ENCODE measurements at regions not wholly inside any gene's neighbourhood (a gene's known extent, or its start where the extent isn't known, plus 50 kb on each side); places are given as distances from the start of the nearest gene placed in this dataset.
A peak's percentile ranks its signal among the peaks of the same experiment; 100 is the strongest.

GRCh38 chr2:71800106-71800809, 346.9 kb downstream of the DYSF start:
- no peaks in the 10 kb centered on the region for H3K4me1 ChIP-seq
- H3K27me3 ChIP-seq (ENCODE audit: insufficient read depth in 3 of 3, low read length in 2 of 3) = no peaks in the 10 kb centered on the region
- DNase-seq = no peak
- intact Hi-C loops (cut with DNase I) = loop anchor here (2.0 to 10.0 kb wide), 5 partner anchors 87 to 352 kb away; no protein-coding TSS in a partner anchor
- no peaks in the 10 kb centered on the region for H3K9me3 ChIP-seq
- no peak overlapping the region for H3K4me3 ChIP-seq
- no peak for TF ChIP-seq CTCF (IDR thresholded peaks at IDR 0.05)
- no peaks in the 10 kb centered on the region for H3K36me3 ChIP-seq (ENCODE audit: insufficient read depth in 1 of 2, low read depth in 1 of 2)
- WGBS, 3 donors = 62 to 71% (median 62%) methylated on average over 13 of the region's 13 CpGs
- no peak overlapping the region for H3K27ac ChIP-seq
- ATAC-seq = no peak

GRCh38 chr2:71799013-71799575, 345.7 kb downstream of the DYSF start:
- H3K4me1 ChIP-seq = no peaks in the 10 kb centered on the region
- WGBS, 3 donors = 90 to 100% (median 96%) methylated on average over 3 of the region's 3 CpGs

GRCh38 chr2:71798266-71799012, 345.1 kb downstream of the DYSF start:
- H3K9me3 ChIP-seq = no peaks in the 10 kb centered on the region
- 84 to 92% (median 88%) methylated on average over 8 of the region's 8 CpGs for WGBS, 3 donors
- H3K4me3 ChIP-seq = no peak overlapping the region
- no peaks in the 10 kb centered on the region for H3K27me3 ChIP-seq (ENCODE audit: insufficient read depth in 3 of 3, low read length in 2 of 3)
- H3K36me3 ChIP-seq (ENCODE audit: insufficient read depth in 1 of 2, low read depth in 1 of 2) = no peaks in the 10 kb centered on the region
- intact Hi-C loops (cut with DNase I) = loop anchor here (5.0 to 10.0 kb wide), 2 partner anchors 194 to 251 kb away; no protein-coding TSS in a partner anchor
- no peaks in the 10 kb centered on the region for H3K4me1 ChIP-seq
- ATAC-seq = peak; percentile 66 to 79 (median 73)
- H3K27ac ChIP-seq = no peak overlapping the region
- DNase-seq = no peak
- peak; percentile 63 for TF ChIP-seq CTCF (IDR thresholded peaks at IDR 0.05)

More at GRCh38 chr2:71799013-71799575, 345.7 kb downstream of the DYSF start:
- ATAC-seq (no peak), DNase-seq (no peak)
- Histone ChIP-seq H3K9me3 (no peaks in the 10 kb centered on the region), H3K27ac (no peak overlapping the region), H3K27me3 (ENCODE audit: insufficient read depth in 3 of 3, low read length in 2 of 3) (no peaks in the 10 kb centered on the region), H3K36me3 (ENCODE audit: insufficient read depth in 1 of 2, low read depth in 1 of 2) (no peaks in the 10 kb centered on the region), H3K4me3 (no peak overlapping the region)
- intact Hi-C loops (cut with DNase I) = loop anchor here (5.0 to 10.0 kb wide), 2 partner anchors 194 to 252 kb away; no protein-coding TSS in a partner anchor
- TF ChIP-seq CTCF (IDR thresholded peaks at IDR 0.05) = no peak

GRCh38 chr2:71797035-71797810, 343.9 kb downstream of the DYSF start:
- Histone ChIP-seq H3K27ac (no peak overlapping the region), H3K27me3 (ENCODE audit: insufficient read depth in 3 of 3, low read length in 2 of 3) (no peaks in the 10 kb centered on the region), H3K4me3 (no peak overlapping the region), H3K4me1 (no peaks in the 10 kb centered on the region), H3K9me3 (no peaks in the 10 kb centered on the region), H3K36me3 (ENCODE audit: insufficient read depth in 1 of 2, low read depth in 1 of 2) (no peaks in the 10 kb centered on the region)
- intact Hi-C loops (cut with DNase I) = loop anchor here (5.0 to 10.0 kb wide), 2 partner anchors 192 to 250 kb away; no protein-coding TSS in a partner anchor
- DNase-seq (no peak), ATAC-seq (no peak)
- WGBS, 3 donors = 77 to 92% (median 79%) methylated on average over 7 of the region's 7 CpGs
- TF ChIP-seq CTCF (IDR thresholded peaks at IDR 0.05) = no peak

Measured in psoas muscle (tissue), 7 donors.